HG02885 (cell line): ENCODE measurements at regions not wholly inside any gene's neighbourhood (a gene's known extent, or its start where the extent isn't known, plus 50 kb on each side); places are given as distances from the start of the nearest gene placed in this dataset.
"Not testable (repeated sequence)": the region's sequence is repeated elsewhere in the genome, so short reads cannot be mapped to it uniquely, and the experiment has no call there.

Experiments
- ATAC-seq: cut with Tn5 transposase; IDR thresholded peaks from one replicate; pipeline ENCODE4 v1.9.1; 2021; ENCODE audit warnings: mild to moderate bottlenecking; ENCODE audit not compliant: unreplicated experiment, poor library complexity

DNA sequence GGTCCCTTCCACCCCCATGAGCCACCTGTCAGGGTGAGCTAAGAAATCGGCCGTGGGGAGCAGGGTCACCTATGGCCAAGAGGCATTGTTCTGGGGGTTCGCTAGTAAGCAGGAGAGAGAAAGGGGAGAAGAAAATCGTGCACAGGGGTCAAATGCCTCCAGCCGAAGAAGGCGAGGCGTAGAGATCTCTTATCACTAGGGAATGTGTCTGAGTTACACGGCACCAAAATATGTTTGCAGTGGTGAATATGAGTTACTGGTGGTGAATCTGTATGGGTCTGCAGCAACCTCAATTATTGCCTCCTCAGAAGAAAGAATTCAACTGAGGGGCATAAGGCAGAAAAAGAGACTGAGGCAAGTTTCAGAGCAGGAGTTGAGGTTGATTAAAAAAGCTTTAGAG, 54.2 kb upstream of the RABGAP1L start:
- no peak for ATAC-seq

DNA sequence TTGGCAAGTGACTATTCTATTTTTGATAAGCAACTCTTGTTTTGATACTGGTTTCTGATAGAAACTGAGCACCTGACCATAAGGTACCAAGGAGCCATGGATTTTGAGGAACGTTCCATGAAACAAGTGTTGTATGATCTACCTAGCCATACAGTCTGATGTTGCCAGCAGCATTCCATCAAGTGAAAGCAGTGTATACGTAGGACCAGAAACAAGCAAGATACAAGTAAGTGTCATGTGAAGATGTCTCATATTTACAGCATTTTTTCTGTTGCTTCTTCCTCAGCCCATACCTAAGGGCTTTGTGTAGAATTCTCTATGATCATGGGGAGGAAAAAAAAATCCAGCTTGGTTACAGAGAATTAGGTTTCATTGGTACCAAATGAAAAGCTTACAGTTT, 55.6 kb upstream of the RABGAP1L start:
- ATAC-seq = no peak

DNA sequence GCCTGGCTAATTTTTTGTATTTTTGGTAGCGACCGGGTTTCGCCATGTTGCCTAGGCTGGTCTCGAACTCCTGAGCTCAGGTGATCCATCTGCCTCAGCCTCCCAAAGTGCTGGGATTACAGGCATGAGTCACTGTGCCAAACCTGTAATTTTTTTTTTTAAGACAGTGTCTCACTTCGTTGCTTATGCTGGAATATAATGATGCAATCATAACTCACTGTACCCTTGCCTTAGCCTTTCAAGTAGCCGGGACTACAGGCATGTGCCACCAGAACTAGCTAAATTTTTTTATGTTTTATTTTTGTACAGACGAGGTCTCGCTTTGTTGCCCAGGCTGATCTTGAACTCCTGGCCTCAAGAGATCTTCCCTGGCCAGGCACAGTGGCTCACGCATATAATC, 57.3 kb upstream of the RABGAP1L start:
- ATAC-seq = not testable (repeated sequence)

DNA sequence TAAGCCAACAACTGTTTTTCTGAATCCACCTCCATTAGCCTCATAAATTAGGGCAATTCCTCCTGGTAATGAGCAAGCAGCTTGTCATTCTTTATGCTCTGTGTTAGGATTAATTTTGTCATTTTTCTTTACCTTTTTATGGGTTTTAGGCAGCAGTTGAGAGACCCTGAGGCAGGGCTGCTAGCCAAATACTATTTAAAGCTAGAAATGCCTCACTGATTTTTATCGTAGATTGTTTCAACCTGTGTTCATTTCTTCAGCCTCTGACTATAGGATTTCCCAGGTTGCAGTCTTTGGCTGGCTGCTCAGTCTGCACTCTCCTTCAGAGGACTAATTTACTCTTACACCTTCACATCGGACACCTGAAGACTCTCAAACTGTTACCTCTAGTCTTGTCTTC, 61.9 kb upstream of the RABGAP1L start:
- no peak for ATAC-seq

DNA sequence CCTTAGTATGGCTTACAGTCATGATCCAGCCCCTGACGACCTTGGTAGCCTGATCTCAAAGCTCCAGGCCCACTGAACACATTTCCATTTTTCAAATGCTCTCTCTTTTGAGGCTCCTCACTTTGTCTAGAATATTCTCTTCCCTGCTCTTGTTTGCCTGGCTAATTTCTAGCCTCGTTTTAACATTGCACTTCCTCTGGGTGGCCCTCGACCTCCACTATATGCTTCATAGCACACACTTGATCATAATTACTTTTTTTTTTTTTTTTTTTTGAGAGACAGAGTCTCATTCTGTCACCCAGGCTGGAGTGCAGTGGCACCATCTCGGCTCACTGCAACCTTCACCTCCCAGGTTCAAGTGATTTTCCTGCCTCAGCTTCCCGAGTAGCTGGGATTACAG, 65.5 kb upstream of the RABGAP1L start:
- ATAC-seq = peak; percentile 42

DNA sequence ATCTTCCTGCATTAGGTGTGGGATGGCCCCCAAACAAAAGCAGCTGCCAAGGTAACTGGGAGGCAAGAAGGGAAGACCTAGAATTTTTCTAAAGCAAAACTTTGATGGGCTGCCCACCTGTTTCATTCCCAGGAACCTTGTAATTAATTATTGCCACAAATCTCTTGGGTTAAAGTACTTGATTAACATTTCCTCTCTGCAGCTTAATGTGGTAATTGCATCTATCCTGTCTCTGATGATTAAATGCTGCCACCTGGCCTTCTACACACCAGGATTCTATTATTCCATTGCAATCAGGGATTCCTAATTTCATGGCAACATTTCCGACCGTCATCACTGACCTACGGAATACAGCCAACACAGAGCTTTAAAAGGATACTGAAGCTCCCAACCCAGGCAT, 68.3 kb upstream of the RC3H1 start:
- ATAC-seq = no peak

DNA sequence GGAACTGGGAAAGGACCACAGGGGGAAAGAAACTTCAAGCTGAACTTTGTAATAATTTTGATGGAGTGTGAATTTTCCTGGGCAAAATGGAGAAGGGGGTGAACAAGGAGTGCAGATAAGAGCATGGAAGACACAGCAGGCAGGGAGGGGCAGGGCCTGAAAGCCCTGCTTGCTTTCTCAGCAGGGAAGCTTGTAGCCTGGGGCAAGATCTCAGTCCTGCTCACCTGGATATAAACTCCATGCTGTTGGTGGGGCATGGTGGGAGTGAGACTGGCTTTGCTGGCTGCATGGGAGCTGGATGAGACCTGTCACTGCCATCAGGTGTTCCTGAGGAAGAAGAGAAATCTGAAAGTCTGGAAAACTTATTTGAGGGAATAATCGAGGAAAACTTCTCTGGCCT, 58.7 kb upstream of the RC3H1 start:
- ATAC-seq = no peak

DNA sequence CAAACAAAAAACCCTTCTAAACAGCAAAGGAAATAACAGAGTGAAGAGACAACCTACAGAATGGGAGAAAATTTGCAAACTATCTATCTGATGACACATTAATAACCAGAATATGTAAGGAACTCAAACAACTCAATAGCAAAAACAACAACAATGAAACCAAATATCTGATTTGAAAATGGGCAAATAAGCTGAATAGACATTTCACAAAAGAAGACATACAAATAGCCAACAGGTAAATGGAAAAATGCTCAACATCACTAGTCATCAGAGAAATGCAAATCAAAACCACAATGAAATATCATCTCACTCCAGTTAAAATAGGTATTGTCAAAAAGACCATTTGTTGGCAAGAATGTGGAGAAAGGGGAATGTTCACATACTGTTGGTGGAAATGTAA, 57.6 kb upstream of the RC3H1 start:
- no peak for ATAC-seq

DNA sequence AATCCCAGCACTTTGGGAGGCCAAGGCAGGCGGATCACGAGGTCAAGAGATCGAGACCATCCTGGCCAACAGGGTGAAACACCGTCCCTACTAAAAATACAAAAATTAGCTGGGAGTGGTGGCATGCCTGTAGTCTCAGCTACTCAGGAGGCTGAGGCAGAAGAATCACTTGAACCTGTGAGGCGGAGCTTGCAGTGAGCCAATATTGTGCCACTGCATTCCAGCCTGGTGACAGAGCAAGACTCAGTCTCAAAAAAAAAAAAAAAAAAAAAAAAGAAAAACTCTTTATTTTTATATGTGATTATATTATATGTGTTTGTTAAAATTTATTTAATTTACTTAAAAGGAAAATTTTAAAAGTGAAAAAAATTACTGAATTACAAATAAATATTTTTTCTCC, 56.8 kb upstream of the RC3H1 start:
- not testable (repeated sequence) for ATAC-seq

DNA sequence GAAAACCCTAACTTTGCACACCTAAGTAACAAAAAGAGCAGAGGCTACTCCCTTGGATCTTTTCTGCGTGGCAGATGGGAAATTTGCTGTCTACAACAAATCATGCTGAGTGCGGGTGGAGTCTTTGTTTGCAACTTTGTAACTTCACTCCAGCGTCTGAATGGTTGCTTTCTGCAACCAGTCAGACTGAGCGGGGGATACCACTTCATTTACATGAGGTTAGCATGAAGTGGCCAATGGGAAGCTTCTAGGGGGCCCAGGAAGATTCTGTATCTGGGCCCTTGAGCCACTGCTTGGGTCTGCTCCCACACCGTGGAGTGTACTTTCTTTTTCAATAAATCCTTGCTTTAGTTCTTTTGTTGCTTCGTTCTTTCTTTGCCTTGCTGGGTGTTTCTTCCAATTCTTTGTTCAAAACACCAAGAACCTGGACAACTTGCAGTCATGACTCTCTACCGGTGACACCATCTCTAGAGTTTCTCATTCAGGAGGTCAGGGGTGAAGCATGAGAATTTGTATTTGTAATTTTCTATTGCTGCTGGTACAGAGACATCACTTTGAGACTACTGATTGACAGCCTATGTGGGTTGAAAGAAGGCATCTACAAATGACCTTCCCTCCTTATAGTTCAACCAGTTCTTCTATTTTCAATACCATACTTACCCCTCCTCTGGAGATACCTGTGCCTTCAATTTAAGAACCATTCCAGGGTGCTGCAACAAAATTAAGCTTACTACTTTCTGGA, 55.8 kb upstream of the RC3H1 start:
- no peak for ATAC-seq

DNA sequence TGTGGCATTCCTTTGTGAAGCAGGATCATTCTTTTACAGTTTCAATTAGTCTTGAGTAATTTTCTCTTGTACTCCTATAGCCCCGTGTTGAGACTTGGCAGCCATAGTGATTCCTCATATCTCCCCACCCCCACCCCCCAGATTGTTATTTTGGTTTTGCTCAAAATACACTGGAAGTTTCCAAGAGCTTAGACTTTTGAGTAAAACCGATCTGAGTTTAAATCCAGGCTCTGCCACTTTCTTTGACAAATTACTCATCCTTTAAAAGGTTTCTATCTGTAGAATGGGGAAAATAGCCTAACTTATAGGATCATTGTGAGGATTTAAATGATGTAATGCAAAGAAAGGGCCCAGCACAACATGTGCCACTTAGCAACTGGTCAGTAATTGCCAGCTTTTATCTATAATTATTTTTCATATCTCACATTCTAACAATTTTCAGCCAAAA, 53.1 kb upstream of the RC3H1 start:
- no peak for ATAC-seq

DNA sequence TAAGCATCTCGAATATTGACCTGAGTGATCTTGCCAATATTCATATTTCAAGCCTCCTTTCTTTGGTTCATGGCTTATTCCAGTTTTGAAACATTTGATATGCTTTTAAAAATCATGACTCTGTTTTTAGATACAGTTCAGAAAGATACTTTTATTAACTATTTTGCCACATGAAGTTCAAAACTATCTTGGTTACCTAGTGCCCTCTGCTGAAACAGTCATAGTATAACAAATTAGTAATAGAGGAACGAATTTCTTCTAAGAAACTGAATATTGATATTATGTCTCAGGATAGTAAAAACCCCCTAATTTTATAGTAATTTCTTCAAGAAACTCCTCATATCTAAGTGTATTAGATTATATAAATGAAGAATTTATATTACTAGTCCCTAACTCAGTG, 52.6 kb upstream of the RC3H1 start:
- ATAC-seq = no peak

DNA sequence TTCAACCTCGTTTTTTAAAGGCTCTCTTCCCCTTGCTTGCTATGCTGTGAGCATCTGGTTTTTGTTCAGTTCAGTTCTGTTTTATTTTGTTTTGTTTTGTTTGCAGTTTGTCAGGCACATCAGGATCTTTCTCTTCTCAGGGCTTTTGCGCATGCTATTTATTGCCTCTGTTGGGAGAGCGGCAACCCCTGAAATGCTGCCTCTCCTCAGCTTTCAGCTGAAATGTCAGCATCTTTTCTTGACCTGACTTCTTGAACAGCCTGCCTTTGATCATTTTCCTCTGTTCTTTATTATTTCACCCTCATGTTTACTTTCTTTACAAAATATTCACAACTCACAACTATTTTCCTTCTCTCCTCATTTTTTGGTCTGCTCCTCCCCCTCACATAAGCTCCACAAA, 50.4 kb upstream of the RC3H1 start:
- no peak for ATAC-seq
